ENCODE measurements at regions not wholly inside any gene's neighbourhood (a gene's known extent, or its start where the extent isn't known, plus 50 kb on each side); places are given as distances from the start of the nearest gene placed in this dataset.

GRCh38 chr6:148612043-148612442 lies 134.8 kb upstream of the UST start (continued):
- no peak for TF ChIP-seq CHD7 (IDR thresholded peaks at IDR 0.05; ENCODE audit: insufficient replicate concordance, low read length)
- no peak for TF ChIP-seq EP300 (IDR thresholded peaks at IDR 0.05; ENCODE audit: borderline replicate concordance in 1 of 2, low read depth in 2 of 2, low read length in 2 of 2)
- no peak for TF ChIP-seq GABPA (IDR thresholded peaks at IDR 0.05; ENCODE audit: borderline replicate concordance, insufficient read depth, low read length)
- no peak for TF ChIP-seq HDAC6 (IDR thresholded peaks at IDR 0.05; ENCODE audit: low read depth, low read length)

All from H1 (cell line).